ENCODE measurements at regions not wholly inside any gene's neighbourhood (a gene's known extent, or its start where the extent isn't known, plus 50 kb on each side); places are given as distances from the start of the nearest gene placed in this dataset.
"Not testable (repeated sequence)": the region's sequence is repeated elsewhere in the genome, so short reads cannot be mapped to it uniquely, and the experiment has no call there.

- Histone ChIP-seq H3K9me3 (peaks cover 0 to 29% of the 10 kb centered on the region in 2 donors), H3K4me1 (no peaks in the 10 kb centered on the region), H3K27me3 (peaks cover 0 to 49% of the 10 kb centered on the region in 2 donors), H3K27ac (no peak overlapping the region), H3K4me3 (no peak overlapping the region), H3K36me3 (no peaks in the 10 kb centered on the region)
- DNase-seq (peak in 3 of 4 donors; percentile 16 to 88 (median 63)), ATAC-seq (peak; percentile 45)
- TF ChIP-seq CTCF (IDR thresholded peaks at IDR 0.05): no peak
- intact Hi-C loops (cut with DNase I): no loop called here
These were observed 445.4 kb upstream of the DEFB115 start for GRCh38 chr20:30811885-30812671.

DNA sequence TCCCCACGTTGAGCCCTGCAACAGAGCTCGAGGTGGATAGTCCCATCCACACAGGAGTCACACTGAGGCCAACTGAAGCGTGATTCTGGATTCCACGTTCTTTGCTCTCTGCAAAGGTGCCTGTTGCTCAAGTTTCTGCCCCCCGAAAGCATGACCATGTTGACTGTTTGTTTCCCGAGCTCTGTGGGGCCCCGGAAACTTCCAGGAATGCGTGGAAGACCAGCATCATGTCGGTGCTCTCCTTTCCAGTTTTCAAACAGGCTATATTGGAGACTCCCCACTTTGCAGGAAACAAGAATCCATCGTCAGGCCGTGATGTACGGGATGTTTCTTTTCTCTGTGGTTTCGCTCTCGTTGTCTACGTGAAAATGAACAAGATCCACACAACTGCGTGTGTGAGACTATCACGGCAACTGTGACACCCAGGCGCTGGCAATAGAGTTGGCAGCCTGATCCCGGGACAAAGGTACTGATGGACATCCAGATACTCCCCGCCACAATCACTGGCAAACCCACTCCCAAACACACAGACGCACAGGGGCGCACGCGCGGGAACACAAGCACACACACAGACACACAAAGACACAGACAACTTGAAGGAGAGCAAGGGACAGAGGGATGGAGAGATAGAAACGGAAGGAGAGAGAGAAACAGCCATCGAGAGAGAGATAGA lies 444.6 kb upstream of the DEFB115 start:
- Histone ChIP-seq H3K36me3 (no peaks in the 10 kb centered on the region), H3K4me1 (no peaks in the 10 kb centered on the region), H3K27ac (no peak overlapping the region), H3K9me3 (peaks cover 0 to 29% of the 10 kb centered on the region in 2 donors), H3K4me3 (no peak overlapping the region), H3K27me3 (peaks cover 0 to 49% of the 10 kb centered on the region in 2 donors)
- ATAC-seq: no peak
- DNase-seq: no peak
- TF ChIP-seq CTCF (IDR thresholded peaks at IDR 0.05): no peak
- intact Hi-C loops (cut with DNase I): no loop called here

DNA sequence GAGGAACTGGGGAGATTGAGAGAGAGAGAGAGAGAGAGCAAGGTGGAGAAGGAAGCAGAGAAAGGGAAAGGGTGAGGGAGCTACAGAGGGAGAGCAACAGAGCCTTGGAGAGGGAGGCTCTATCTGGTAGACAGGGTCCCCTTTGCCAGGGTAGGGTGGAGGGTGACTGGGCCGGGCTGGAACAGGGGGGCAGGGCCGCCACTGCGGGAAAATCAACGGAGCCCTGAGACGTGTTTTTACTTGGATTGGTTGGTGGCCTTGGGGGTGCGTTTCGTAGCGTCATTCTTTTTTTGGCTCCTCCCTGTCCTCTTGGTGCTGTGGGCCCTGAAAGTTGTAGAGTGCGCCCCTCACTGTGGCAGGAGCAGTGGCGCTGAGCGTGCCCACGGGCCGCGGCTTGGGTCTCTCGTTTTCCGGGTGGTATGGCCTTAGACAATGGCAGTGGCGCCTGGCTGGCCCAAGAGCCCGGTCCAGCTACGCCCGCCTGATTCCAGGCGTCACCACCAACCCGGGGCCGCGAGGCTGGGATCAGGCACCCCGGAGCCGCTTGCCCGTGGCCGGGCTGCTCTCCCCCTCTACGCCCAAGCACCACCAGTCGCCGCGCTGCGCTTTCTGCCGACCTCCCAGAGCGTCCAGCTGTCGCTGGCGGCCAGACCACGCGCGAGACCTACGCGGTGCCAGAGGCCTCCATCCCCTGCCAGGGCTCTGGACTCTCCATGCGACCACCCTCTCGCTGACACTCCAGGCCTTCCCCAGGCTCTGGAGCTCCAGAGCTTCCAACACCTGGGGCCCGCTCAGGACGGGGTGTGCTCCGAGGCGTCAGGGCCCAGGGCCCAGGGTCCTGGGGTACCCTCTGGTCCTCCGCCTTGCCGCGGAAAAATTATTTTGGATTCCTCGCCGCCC lies 443.8 kb upstream of the DEFB115 start:
- H3K4me1 ChIP-seq; H3K27ac ChIP-seq; H3K4me3 ChIP-seq; ATAC-seq; intact Hi-C loops (cut with DNase I); H3K36me3 ChIP-seq: not testable (repeated sequence)
- DNase-seq: peak in 2 of 4 donors; percentile 22 to 93
- Histone ChIP-seq H3K9me3 (peaks cover 0 to 32% of the 10 kb centered on the region in 2 donors), H3K27me3 (peaks cover 0 to 49% of the 10 kb centered on the region in 2 donors)

DNA sequence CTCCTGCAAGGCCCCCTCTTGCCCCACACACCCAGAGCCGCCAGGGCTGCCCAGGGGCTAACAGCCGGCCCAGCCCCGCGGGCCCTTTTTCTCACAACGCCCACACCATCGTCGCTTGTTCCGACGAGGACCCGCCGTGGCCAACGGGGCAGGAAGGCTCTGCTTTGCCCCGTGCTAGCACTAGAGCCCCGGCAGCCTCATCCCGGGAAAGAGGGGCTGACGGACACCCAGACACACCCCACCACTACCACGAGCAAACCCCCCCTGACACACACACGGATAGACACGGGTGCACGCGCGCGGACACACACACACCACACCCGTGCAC lies 443.2 kb upstream of the DEFB115 start:
- peaks cover 0 to 32% of the 10 kb centered on the region in 2 donors for H3K9me3 ChIP-seq
- H3K27ac ChIP-seq; H3K4me3 ChIP-seq; ATAC-seq; H3K4me1 ChIP-seq; intact Hi-C loops (cut with DNase I); H3K36me3 ChIP-seq: not testable (repeated sequence)
- H3K27me3 ChIP-seq: peaks cover 0 to 49% of the 10 kb centered on the region in 2 donors
- DNase-seq: peak in 1 of 4 donors; percentile 86

- H3K27ac ChIP-seq; H3K4me1 ChIP-seq; H3K36me3 ChIP-seq; H3K4me3 ChIP-seq; ATAC-seq; intact Hi-C loops (cut with DNase I): not testable (repeated sequence)
- H3K9me3 ChIP-seq: peaks cover 3 to 35% of the 10 kb centered on the region in 2 donors
- peak in 1 of 4 donors; percentile 89 for DNase-seq
- H3K27me3 ChIP-seq: peaks cover 0 to 49% of the 10 kb centered on the region in 2 donors
These were observed 442.4 kb upstream of the DEFB115 start for GRCh38 chr20:30815027-30815576.

- peaks cover 0 to 49% of the 10 kb centered on the region in 2 donors for H3K27me3 ChIP-seq
- TF ChIP-seq CTCF (IDR thresholded peaks at IDR 0.05): no peak
- no peak for ATAC-seq
- no peak overlapping the region for H3K4me3 ChIP-seq
- DNase-seq: no peak
- no peaks in the 10 kb centered on the region for H3K36me3 ChIP-seq
- H3K27ac ChIP-seq: no peak overlapping the region
- no peaks in the 10 kb centered on the region for H3K4me1 ChIP-seq
- intact Hi-C loops (cut with DNase I): no loop called here
- H3K9me3 ChIP-seq: peaks cover 5 to 35% of the 10 kb centered on the region in 2 donors
These were observed 441.8 kb upstream of the DEFB115 start for GRCh38 chr20:30815577-30816181.

Measured in left lung (tissue), 4 donors.